Astrocyte (in vitro differentiated cells and primary cell): ENCODE measurements at regions not wholly inside any gene's neighbourhood (a gene's known extent, or its start where the extent isn't known, plus 50 kb on each side); places are given as distances from the start of the nearest gene placed in this dataset.

Experiments
- CTCF ChIP-seq: IDR thresholded peaks from 2 replicates; pipeline ENCODE4 v1.5.1; 2011; ENCODE audit warnings: low read depth, mild to moderate bottlenecking, inconsistent platforms, low read length, moderate library complexity; ENCODE audit not compliant: insufficient read depth
- EZH2 ChIP-seq: IDR thresholded peaks from 2 replicates; pipeline ENCODE4 v1.6.1; 2012; ENCODE audit warnings: mild to moderate bottlenecking, low read length, inconsistent platforms; ENCODE audit not compliant: insufficient read depth

GRCh38 chr5:68369457-68370125 lies 154.0 kb downstream of the PIK3R1 start:
- TF ChIP-seq CTCF: no peak
- TF ChIP-seq EZH2: no peak
